ENCODE measurements at regions not wholly inside any gene's neighbourhood (a gene's known extent, or its start where the extent isn't known, plus 50 kb on each side); places are given as distances from the start of the nearest gene placed in this dataset.
"Not testable (repeated sequence)": the region's sequence is repeated elsewhere in the genome, so short reads cannot be mapped to it uniquely, and the experiment has no call there.

- TF ChIP-seq ZNF281 (CRISPR knock-in tag; IDR thresholded peaks at IDR 0.05; ENCODE audit: borderline replicate concordance) (peak; percentile 54; the same call in 1 of the 2 replicates), GATAD1 (CRISPR knock-in tag; IDR thresholded peaks at IDR 0.05) (0 out of 2 replicates have a peak, but pooled peaks have one; percentile 35), PHF5A (CRISPR knock-in tag; IDR thresholded peaks at IDR 0.05; ENCODE audit: low read depth, unreplicated experiment) (peak; percentile 57), FOXA1 (CRISPR knock-in tag; IDR thresholded peaks at IDR 0.05) (peak; percentile 71), LCORL (IDR thresholded peaks at IDR 0.05) (peak; percentile 86), LCORL (CRISPR knock-in tag; IDR thresholded peaks at IDR 0.05) (peak; percentile 64), TBX3 (IDR thresholded peaks at IDR 0.05; ENCODE audit: borderline replicate concordance) (peak; percentile 62; the same call in 1 of the 2 replicates), ZSCAN9 (CRISPR knock-in tag; IDR thresholded peaks at IDR 0.05; ENCODE audit: borderline replicate concordance) (0 out of 2 replicates have a peak, but pooled peaks have one; percentile 51), RARA (CRISPR knock-in tag; IDR thresholded peaks at IDR 0.05) (peak; percentile 95), PHF21A (CRISPR knock-in tag; IDR thresholded peaks at IDR 0.05) (peak; percentile 87), SKI (IDR thresholded peaks at IDR 0.05; ENCODE audit: partially characterized antibody) (peak; percentile 94), ASH2L (IDR thresholded peaks at IDR 0.05; ENCODE audit: insufficient read length, low read depth, low read length) (peak; percentile 25), ZNF644 (CRISPR knock-in tag; IDR thresholded peaks at IDR 0.05; ENCODE audit: low read depth) (peak; percentile 86), RCOR2 (CRISPR knock-in tag; IDR thresholded peaks at IDR 0.05) (peak; percentile 87), ZKSCAN8 (CRISPR knock-in tag; IDR thresholded peaks at IDR 0.05; ENCODE audit: borderline replicate concordance) (peak; percentile 53; the same call in 1 of the 2 replicates), SMC3 (IDR thresholded peaks at IDR 0.05; ENCODE audit: low read length) (peak; percentile 35; the same call in 1 of the 2 replicates), ZNF24 (IDR thresholded peaks at IDR 0.05) (0 out of 2 replicates have a peak, but pooled peaks have one; percentile 14), ZFP1 (CRISPR knock-in tag; IDR thresholded peaks at IDR 0.05) (0 out of 2 replicates have a peak, but pooled peaks have one; percentile 79), SOX6 (CRISPR knock-in tag; IDR thresholded peaks at IDR 0.05) (peak; percentile 97)
- TF ChIP-seq FOXA1, SOX6 (IDR thresholded peaks at IDR 0.05): not testable (repeated sequence)
- TF ChIP-seq, protein P1, sequence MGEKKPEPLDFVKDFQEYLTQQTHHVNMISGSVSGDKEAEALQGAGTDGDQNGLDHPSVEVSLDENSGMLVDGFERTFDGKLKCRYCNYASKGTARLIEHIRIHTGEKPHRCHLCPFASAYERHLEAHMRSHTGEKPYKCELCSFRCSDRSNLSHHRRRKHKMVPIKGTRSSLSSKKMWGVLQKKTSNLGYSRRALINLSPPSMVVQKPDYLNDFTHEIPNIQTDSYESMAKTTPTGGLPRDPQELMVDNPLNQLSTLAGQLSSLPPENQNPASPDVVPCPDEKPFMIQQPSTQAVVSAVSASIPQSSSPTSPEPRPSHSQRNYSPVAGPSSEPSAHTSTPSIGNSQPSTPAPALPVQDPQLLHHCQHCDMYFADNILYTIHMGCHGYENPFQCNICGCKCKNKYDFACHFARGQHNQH (CRISPR knock-in tag; IDR thresholded peaks at IDR 0.05) = peak; percentile 81
- TF ChIP-seq, protein P2, sequence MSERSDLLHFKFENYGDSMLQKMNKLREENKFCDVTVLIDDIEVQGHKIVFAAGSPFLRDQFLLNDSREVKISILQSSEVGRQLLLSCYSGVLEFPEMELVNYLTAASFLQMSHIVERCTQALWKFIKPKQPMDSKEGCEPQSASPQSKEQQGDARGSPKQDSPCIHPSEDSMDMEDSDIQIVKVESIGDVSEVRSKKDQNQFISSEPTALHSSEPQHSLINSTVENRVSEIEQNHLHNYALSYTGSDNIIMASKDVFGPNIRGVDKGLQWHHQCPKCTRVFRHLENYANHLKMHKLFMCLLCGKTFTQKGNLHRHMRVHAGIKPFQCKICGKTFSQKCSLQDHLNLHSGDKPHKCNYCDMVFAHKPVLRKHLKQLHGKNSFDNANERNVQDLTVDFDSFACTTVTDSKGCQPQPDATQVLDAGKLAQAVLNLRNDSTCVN (CRISPR knock-in tag; IDR thresholded peaks at IDR 0.05; ENCODE audit: borderline replicate concordance) = peak; percentile 53; the same call in 1 of the 2 replicates
These were observed 100.3 kb downstream of the TMEM167A start (continued) for GRCh38 chr5:82976887-82977286.

All from HepG2 (cell line).